A549 (cell line): ENCODE measurements at regions not wholly inside any gene's neighbourhood (a gene's known extent, or its start where the extent isn't known, plus 50 kb on each side); places are given as distances from the start of the nearest gene placed in this dataset.

Source experiments
- ATAC-seq, 2 experiments: fragments of 200-7000 bp in 1 of 2; fragments of >200 bp in 1 of 2; cut with Nextera tagmentation in 1 of 2; cut with Tn5 transposase in 1 of 2; 3 replicates each; pipeline versions ENCODE4 v1.8.0 to v1.9.1; 2018 to 2020; ENCODE audit warnings: mild to moderate bottlenecking in 1 of 2, moderate library complexity in 1 of 2
- CTCF ChIA-PET: fragments of 300-600 bp; sonication (Branson Sonifier 250); formaldehyde crosslinking; extraction: SDS; loops from one replicate; lab custom pipeline; 2021; ENCODE audit warnings: antibody characterized with exemption, inconsistent platforms; lab: Yijun Ruan, JAX
- POLR2A ChIA-PET: fragments of 350-600 bp; formaldehyde crosslinking; extraction: SDS; loops from one replicate; lab custom pipeline; 2021; ENCODE audit warnings: antibody characterized with exemption, inconsistent platforms; lab: Yijun Ruan, JAX
- DNase-seq, 2 experiments: peaks; one replicate each; pipeline versions ENCODE4 v3.0.0 to v3.0.0-alpha.2; 2011 to 2016; ENCODE audit warnings: low read depth in 1 of 2, low spot score in 1 of 2
- FAIRE-seq: peaks from 2 replicates; lab custom pipeline; 2011; peaks lifted over from hg19 to GRCh38; lab: Jason Lieb, UNC
- H3K27ac ChIP-seq, 2 experiments: fragments of >200 bp; sonication (Bioruptor Twin); formaldehyde crosslinking; 3 replicates each; pipeline ENCODE4 v1.5.1; 2016 to 2017
- H3K4me1 ChIP-seq: fragments of >200 bp; sonication (Bioruptor Twin); formaldehyde crosslinking; 3 replicates; pipeline ENCODE4 v1.6.1; 2016
- H3K4me2 ChIP-seq: fragments of >200 bp; sonication (Bioruptor Twin); formaldehyde crosslinking; 3 replicates; pipeline ENCODE4 v1.6.1; 2016
- H3K4me3 ChIP-seq: fragments of >200 bp; sonication (Bioruptor Twin); formaldehyde crosslinking; 3 replicates; pipeline ENCODE4 v1.5.1; 2016
- H3K9me3 ChIP-seq: fragments of >200 bp; sonication (Bioruptor Twin); formaldehyde crosslinking; 3 replicates; pipeline ENCODE4 v1.6.1; 2016
- BHLHE40 ChIP-seq: IDR thresholded peaks from 2 replicates; pipeline ENCODE4 v1.6.1; 2012; ENCODE audit warnings: low read depth, low read length, inconsistent platforms
- CBX2 ChIP-seq: fragments of 200-600 bp; sonication (generic); IDR thresholded peaks from 2 replicates; pipeline ENCODE4 v1.6.1; 2016; ENCODE audit warnings: low read depth, mild to moderate bottlenecking, borderline replicate concordance
- CEBPB ChIP-seq, 2 experiments: fragments of >200 bp in 1 of 2; sonication (Bioruptor Twin) in 1 of 2; formaldehyde crosslinking in 1 of 2; IDR thresholded peaks; 2 replicates each; pipeline ENCODE4 v1.6.1; 2012 to 2016
- CHD2 ChIP-seq: fragments of 150-350 bp; IDR thresholded peaks from 2 replicates; pipeline ENCODE4 v1.6.1; 2014; ENCODE audit warnings: low read length; ENCODE audit not compliant: partially characterized antibody
- CTCF ChIP-seq: fragments of >200 bp; sonication (Bioruptor Twin); formaldehyde crosslinking; IDR thresholded peaks from 3 replicates; pipeline ENCODE4 v1.5.1; 2016
- E2F6 ChIP-seq: IDR thresholded peaks from 2 replicates; pipeline ENCODE4 v1.6.1; 2012; ENCODE audit warnings: low read depth, borderline replicate concordance
- EHMT2 ChIP-seq: fragments of 200-600 bp; sonication (generic); IDR thresholded peaks from 2 replicates; pipeline ENCODE4 v1.6.1; 2016; ENCODE audit warnings: antibody characterized with exemption, low read depth, mild to moderate bottlenecking, moderate library complexity
- ELK1 ChIP-seq: fragments of 150-350 bp; IDR thresholded peaks from 2 replicates; pipeline ENCODE4 v1.6.1; 2014; ENCODE audit warnings: low read depth, mild to moderate bottlenecking, low read length
- FOSB ChIP-seq: fragments of 250-450 bp; sonication (Bioruptor Pico); IDR thresholded peaks from 2 replicates; pipeline ENCODE4 v1.5.0; 2020; ENCODE audit warnings: mild to moderate bottlenecking, moderate library complexity
- HES2 ChIP-seq: fragments of >200 bp; sonication (Bioruptor Twin); formaldehyde crosslinking; IDR thresholded peaks from 2 replicates; pipeline ENCODE4 v1.6.1; 2016
- HOXB5 ChIP-seq: fragments of 250-450 bp; sonication (Bioruptor Pico); IDR thresholded peaks from 2 replicates; pipeline ENCODE4 v1.5.0; 2020; ENCODE audit warnings: mild to moderate bottlenecking, moderate library complexity
- MYC ChIP-seq: IDR thresholded peaks from 2 replicates; pipeline ENCODE4 v1.6.1; 2012; ENCODE audit warnings: mild to moderate bottlenecking, inconsistent platforms, low read length, improper control_type of control experiment, borderline replicate concordance
- NFE2L2 ChIP-seq: fragments of 150-350 bp; conservative IDR thresholded peaks from 2 replicates; pipeline ENCODE4 v1.6.1; 2014; ENCODE audit warnings: low read length
- PBX3 ChIP-seq: IDR thresholded peaks from 2 replicates; pipeline ENCODE4 v1.6.1; 2012
- REST ChIP-seq: fragments of 200-600 bp; sonication (generic); IDR thresholded peaks from 2 replicates; pipeline ENCODE4 v1.6.1; 2016; ENCODE audit warnings: antibody characterized with exemption, mild to moderate bottlenecking, moderate library complexity
- RNF2 ChIP-seq: fragments of 200-600 bp; sonication (generic); IDR thresholded peaks from 2 replicates; pipeline ENCODE4 v1.6.1; 2016; ENCODE audit warnings: low read depth, mild to moderate bottlenecking, antibody characterized with exemption, moderate library complexity, borderline replicate concordance
- SREBF2 ChIP-seq: fragments of 450-650 bp; IDR thresholded peaks from 2 replicates; pipeline ENCODE4 v1.6.1; 2014; ENCODE audit warnings: mild to moderate bottlenecking, moderate library complexity
- TP53 ChIP-seq: fragments of 250-450 bp; sonication (Bioruptor Pico); IDR thresholded peaks from 2 replicates; pipeline ENCODE4 v1.5.0; 2021; ENCODE audit warnings: mild to moderate bottlenecking, moderate library complexity
- ZC3H11A ChIP-seq: fragments of 450-650 bp; IDR thresholded peaks from 2 replicates; pipeline ENCODE4 v1.6.1; 2014; ENCODE audit warnings: antibody characterized with exemption, mild to moderate bottlenecking
- ZSCAN20 ChIP-seq: fragments of 250-450 bp; sonication (Bioruptor Pico); IDR thresholded peaks from 2 replicates; pipeline ENCODE4 v1.8.0; 2022; ENCODE audit warnings: mild to moderate bottlenecking, moderate library complexity
- WGBS: methylation state at CpG from one replicate; pipeline ENCODE4 v1.1.6; 2017; ENCODE audit errors: missing lambda C conversion rate; 5-methylcytosine and 5-hydroxymethylcytosine counted together

GRCh38 chrX:20954014-20954413, 420.2 kb upstream of the CNKSR2 start (continued):
- TF ChIP-seq REST (no peak), HES2 (no peak), MYC (no peak)

- H3K4me3 ChIP-seq: no peak overlapping the region
- FAIRE-seq (no peak), DNase-seq (no peak), ATAC-seq (no peak)
- TF ChIP-seq HES2 (no peak), HOXB5 (no peak), ZC3H11A (no peak), FOSB (CRISPR knock-in tag) (no peak)
- no peaks in the 10 kb centered on the region for H3K4me1 ChIP-seq
- H3K4me2 ChIP-seq: no peak overlapping the region
- H3K9me3 ChIP-seq: no peaks in the 10 kb centered on the region
- ChIA-PET CTCF (no interaction called here), POLR2A (no interaction called here)
- 75% methylated on average over 3 of the region's 3 CpGs for WGBS
- H3K27ac ChIP-seq: no peak overlapping the region
Observed at GRCh38 chrX:20952180-20952579, 422.0 kb upstream of the CNKSR2 start.

- POLR2A ChIA-PET: no interaction called here
- no peak overlapping the region for H3K4me3 ChIP-seq
- no peaks in the 10 kb centered on the region for H3K9me3 ChIP-seq
- WGBS: 61% methylated on average over 5 of the region's 5 CpGs
- CTCF ChIA-PET: no interaction called here
- ATAC-seq (no peak), FAIRE-seq (no peak), DNase-seq (no peak)
- H3K27ac ChIP-seq: no peak overlapping the region
- TF ChIP-seq CHD2: no peak
- no peak for TF ChIP-seq ZSCAN20
- no peak for TF ChIP-seq CTCF
- TF ChIP-seq SREBF2: no peak
- TF ChIP-seq E2F6: no peak
- TF ChIP-seq CBX2: no peak
- no peak for TF ChIP-seq REST
- no peak for TF ChIP-seq EHMT2
- no peak for TF ChIP-seq NFE2L2
- TF ChIP-seq RNF2: no peak
- no peak for TF ChIP-seq PBX3
- TF ChIP-seq ELK1: no peak
- TF ChIP-seq TP53 (CRISPR knock-in tag): no peak
- TF ChIP-seq ZC3H11A: no peak
- no peak for TF ChIP-seq BHLHE40
- no peak for TF ChIP-seq CEBPB (IDR thresholded peaks at IDR 0.05)
- TF ChIP-seq, all 56 proteins: peak for 0
- Histone ChIP-seq H3K4me2 (no peak overlapping the region), H3K4me1 (no peaks in the 10 kb centered on the region)
Observed at GRCh38 chrX:20951016-20951810, 423.0 kb upstream of the CNKSR2 start.
